ENCODE measurements at regions not wholly inside any gene's neighbourhood (a gene's known extent, or its start where the extent isn't known, plus 50 kb on each side); places are given as distances from the start of the nearest gene placed in this dataset.

- Histone ChIP-seq H3K4me1 (ENCODE audit: insufficient read depth, low read length) (no peaks in the 10 kb centered on the region), H3K4me3 (ENCODE audit: low read length) (no peak overlapping the region), H3K9me3 (ENCODE audit: low read depth, low read length) (no peaks in the 10 kb centered on the region), H3K27me3 (ENCODE audit: insufficient read depth, low read length) (no peaks in the 10 kb centered on the region)
These were observed 971.7 kb downstream of the FLRT2 start for GRCh38 chr14:86501611-86502010.

GRCh38 chr14:86491743-86492142 is 961.8 kb downstream of the FLRT2 start:
- H3K4me3 ChIP-seq (ENCODE audit: low read length): no peak overlapping the region
- H3K27me3 ChIP-seq (ENCODE audit: insufficient read depth, low read length): no peaks in the 10 kb centered on the region
- no peaks in the 10 kb centered on the region for H3K4me1 ChIP-seq (ENCODE audit: insufficient read depth, low read length)
- H3K9me3 ChIP-seq (ENCODE audit: low read depth, low read length): no peaks in the 10 kb centered on the region

GRCh38 chr14:86481104-86481503 is 951.2 kb downstream of the FLRT2 start:
- no peaks in the 10 kb centered on the region for H3K4me1 ChIP-seq (ENCODE audit: insufficient read depth, low read length)

GRCh38 chr14:86464341-86464740 is 934.4 kb downstream of the FLRT2 start:
- H3K4me3 ChIP-seq (ENCODE audit: low read length): no peak overlapping the region
- H3K27me3 ChIP-seq (ENCODE audit: insufficient read depth, low read length): no peaks in the 10 kb centered on the region
- no peaks in the 10 kb centered on the region for H3K9me3 ChIP-seq (ENCODE audit: low read depth, low read length)
- H3K4me1 ChIP-seq (ENCODE audit: insufficient read depth, low read length): no peaks in the 10 kb centered on the region

More at GRCh38 chr14:86481104-86481503, 951.2 kb downstream of the FLRT2 start:
- no peaks in the 10 kb centered on the region for H3K27me3 ChIP-seq (ENCODE audit: insufficient read depth, low read length)
- no peaks in the 10 kb centered on the region for H3K9me3 ChIP-seq (ENCODE audit: low read depth, low read length)
- H3K4me3 ChIP-seq (ENCODE audit: low read length): no peak overlapping the region

- no peaks in the 10 kb centered on the region for H3K27me3 ChIP-seq (ENCODE audit: insufficient read depth, low read length)
- no peaks in the 10 kb centered on the region for H3K9me3 ChIP-seq (ENCODE audit: low read depth, low read length)
- no peaks in the 10 kb centered on the region for H3K4me1 ChIP-seq (ENCODE audit: insufficient read depth, low read length)
- H3K4me3 ChIP-seq (ENCODE audit: low read length): no peak overlapping the region
These were observed 932.3 kb downstream of the FLRT2 start for GRCh38 chr14:86462193-86462753.

- Histone ChIP-seq H3K9me3 (ENCODE audit: low read depth, low read length) (no peaks in the 10 kb centered on the region), H3K4me1 (ENCODE audit: insufficient read depth, low read length) (no peaks in the 10 kb centered on the region), H3K27me3 (ENCODE audit: insufficient read depth, low read length) (no peaks in the 10 kb centered on the region), H3K4me3 (ENCODE audit: low read length) (no peak overlapping the region)
These were observed 927.7 kb downstream of the FLRT2 start for GRCh38 chr14:86457481-86458135.

- no peaks in the 10 kb centered on the region for H3K27me3 ChIP-seq (ENCODE audit: insufficient read depth, low read length)
- peaks cover 5% of the 10 kb centered on the region for H3K9me3 ChIP-seq (ENCODE audit: low read depth, low read length)
- H3K4me1 ChIP-seq (ENCODE audit: insufficient read depth, low read length): no peaks in the 10 kb centered on the region
- no peak overlapping the region for H3K4me3 ChIP-seq (ENCODE audit: low read length)
These were observed 920.1 kb downstream of the FLRT2 start for GRCh38 chr14:86450085-86450484.

- Histone ChIP-seq H3K27me3 (ENCODE audit: insufficient read depth, low read length) (no peaks in the 10 kb centered on the region), H3K4me1 (ENCODE audit: insufficient read depth, low read length) (no peaks in the 10 kb centered on the region), H3K9me3 (ENCODE audit: low read depth, low read length) (no peaks in the 10 kb centered on the region), H3K4me3 (ENCODE audit: low read length) (no peak overlapping the region)
These were observed 912.2 kb downstream of the FLRT2 start for GRCh38 chr14:86442135-86442534.

GRCh38 chr14:86430853-86431252 is 900.9 kb downstream of the FLRT2 start:
- Histone ChIP-seq H3K9me3 (ENCODE audit: low read depth, low read length) (no peaks in the 10 kb centered on the region), H3K27me3 (ENCODE audit: insufficient read depth, low read length) (no peaks in the 10 kb centered on the region), H3K4me3 (ENCODE audit: low read length) (no peak overlapping the region), H3K4me1 (ENCODE audit: insufficient read depth, low read length) (no peaks in the 10 kb centered on the region)

- Histone ChIP-seq H3K9me3 (ENCODE audit: low read depth, low read length) (no peaks in the 10 kb centered on the region), H3K4me1 (ENCODE audit: insufficient read depth, low read length) (no peaks in the 10 kb centered on the region), H3K4me3 (ENCODE audit: low read length) (no peak overlapping the region), H3K27me3 (ENCODE audit: insufficient read depth, low read length) (no peaks in the 10 kb centered on the region)
These were observed 893.3 kb downstream of the FLRT2 start for GRCh38 chr14:86423214-86423613.

- Histone ChIP-seq H3K4me1 (ENCODE audit: insufficient read depth, low read length) (no peaks in the 10 kb centered on the region), H3K27me3 (ENCODE audit: insufficient read depth, low read length) (no peaks in the 10 kb centered on the region), H3K4me3 (ENCODE audit: low read length) (no peak overlapping the region), H3K9me3 (ENCODE audit: low read depth, low read length) (no peaks in the 10 kb centered on the region)
These were observed 890.2 kb downstream of the FLRT2 start for GRCh38 chr14:86420131-86420530.

GRCh38 chr14:86414146-86414545 is 884.2 kb downstream of the FLRT2 start:
- H3K4me1 ChIP-seq (ENCODE audit: insufficient read depth, low read length): no peaks in the 10 kb centered on the region

GRCh38 chr14:86404989-86405649 is 875.2 kb downstream of the FLRT2 start:
- H3K9me3 ChIP-seq (ENCODE audit: low read depth, low read length): no peaks in the 10 kb centered on the region
- no peak overlapping the region for H3K4me3 ChIP-seq (ENCODE audit: low read length)
- no peaks in the 10 kb centered on the region for H3K4me1 ChIP-seq (ENCODE audit: insufficient read depth, low read length)
- H3K27me3 ChIP-seq (ENCODE audit: insufficient read depth, low read length): no peaks in the 10 kb centered on the region

More at GRCh38 chr14:86414146-86414545, 884.2 kb downstream of the FLRT2 start:
- Histone ChIP-seq H3K9me3 (ENCODE audit: low read depth, low read length) (no peaks in the 10 kb centered on the region), H3K4me3 (ENCODE audit: low read length) (no peak overlapping the region), H3K27me3 (ENCODE audit: insufficient read depth, low read length) (no peaks in the 10 kb centered on the region)

- Histone ChIP-seq H3K4me1 (ENCODE audit: insufficient read depth, low read length) (no peaks in the 10 kb centered on the region), H3K9me3 (ENCODE audit: low read depth, low read length) (no peaks in the 10 kb centered on the region), H3K27me3 (ENCODE audit: insufficient read depth, low read length) (no peaks in the 10 kb centered on the region), H3K4me3 (ENCODE audit: low read length) (no peak overlapping the region)
These were observed 874.5 kb downstream of the FLRT2 start for GRCh38 chr14:86404425-86404824.

- no peaks in the 10 kb centered on the region for H3K4me1 ChIP-seq (ENCODE audit: insufficient read depth, low read length)
- no peaks in the 10 kb centered on the region for H3K9me3 ChIP-seq (ENCODE audit: low read depth, low read length)
- H3K4me3 ChIP-seq (ENCODE audit: low read length): no peak overlapping the region
- H3K27me3 ChIP-seq (ENCODE audit: insufficient read depth, low read length): no peaks in the 10 kb centered on the region
These were observed 872.6 kb downstream of the FLRT2 start for GRCh38 chr14:86402545-86402944.

- H3K27me3 ChIP-seq (ENCODE audit: insufficient read depth, low read length): no peaks in the 10 kb centered on the region
- H3K4me3 ChIP-seq (ENCODE audit: low read length): no peak overlapping the region
- H3K9me3 ChIP-seq (ENCODE audit: low read depth, low read length): no peaks in the 10 kb centered on the region
- no peaks in the 10 kb centered on the region for H3K4me1 ChIP-seq (ENCODE audit: insufficient read depth, low read length)
These were observed 861.1 kb downstream of the FLRT2 start for GRCh38 chr14:86391085-86391484.
